A673 (cell line): ENCODE measurements at regions not wholly inside any gene's neighbourhood (a gene's known extent, or its start where the extent isn't known, plus 50 kb on each side); places are given as distances from the start of the nearest gene placed in this dataset.

Source experiments
- CTCF ChIP-seq: fragments of 300-800, 200-600 bp; sonication (generic); conservative IDR thresholded peaks from 2 replicates; pipeline ENCODE4 v1.5.1; 2017; ENCODE audit warnings: low read depth, mild to moderate bottlenecking, antibody characterized with exemption, low read length, moderate library complexity, mixed read lengths
- EZH2 ChIP-seq: fragments of 200-600 bp; sonication (generic); IDR thresholded peaks from 2 replicates; pipeline ENCODE4 v1.6.1; 2017; ENCODE audit warnings: borderline replicate concordance, low read depth, mild to moderate bottlenecking, mixed read lengths, antibody characterized with exemption, low read length; ENCODE audit not compliant: poor library complexity, severe bottlenecking

- no peak for TF ChIP-seq CTCF
- no peak for TF ChIP-seq EZH2
These were observed 286.7 kb downstream of the SHOX2 start for GRCh38 chr3:157819270-157820156.
